ENCODE measurements at regions not wholly inside any gene's neighbourhood (a gene's known extent, or its start where the extent isn't known, plus 50 kb on each side); places are given as distances from the start of the nearest gene placed in this dataset.
"Not testable (repeated sequence)": the region's sequence is repeated elsewhere in the genome, so short reads cannot be mapped to it uniquely, and the experiment has no call there.

GRCh38 chrX:1006156-1006730 is 206.2 kb downstream of the CRLF2 start:
- DNase-seq (ENCODE audit: low spot score) (no peak), ATAC-seq (no peak)
- Mint-ChIP-seq H3K4me3 (no peak overlapping the region), H3K27me3 (no peaks in the 10 kb centered on the region), H3K36me3 (no peaks in the 10 kb centered on the region), H3K27ac (no peak overlapping the region), H3K9me3 (no peaks in the 10 kb centered on the region), H3K4me1 (ENCODE audit: low read depth in 2 of 2) (no peaks in the 10 kb centered on the region)

- no peaks in the 10 kb centered on the region for H3K9me3 Mint-ChIP-seq
- no peak for ATAC-seq
- no peak overlapping the region for H3K27ac Mint-ChIP-seq
- H3K4me3 Mint-ChIP-seq: no peak overlapping the region
- no peaks in the 10 kb centered on the region for H3K27me3 Mint-ChIP-seq
- no peaks in the 10 kb centered on the region for H3K4me1 Mint-ChIP-seq (ENCODE audit: low read depth in 2 of 2)
- DNase-seq (ENCODE audit: low spot score): no peak
- H3K36me3 Mint-ChIP-seq: no peaks in the 10 kb centered on the region
Measured at GRCh38 chrX:1002611-1003010, 209.8 kb downstream of the CRLF2 start.

- Mint-ChIP-seq H3K27me3 (no peaks in the 10 kb centered on the region), H3K4me3 (no peak overlapping the region), H3K9me3 (no peaks in the 10 kb centered on the region), H3K27ac (no peak overlapping the region), H3K36me3 (no peaks in the 10 kb centered on the region), H3K4me1 (ENCODE audit: low read depth in 2 of 2) (no peaks in the 10 kb centered on the region)
- DNase-seq (ENCODE audit: low spot score) (no peak), ATAC-seq (no peak)
Measured at GRCh38 chrX:997631-998137, 214.8 kb downstream of the CRLF2 start.

- H3K4me3 Mint-ChIP-seq: no peak overlapping the region
- peaks cover 11% of the 10 kb centered on the region for H3K36me3 Mint-ChIP-seq
- H3K9me3 Mint-ChIP-seq: peaks cover 12% of the 10 kb centered on the region
- H3K4me1 Mint-ChIP-seq (ENCODE audit: low read depth in 2 of 2): peaks cover 10% of the 10 kb centered on the region in 2 donors
- no peak for DNase-seq (ENCODE audit: low spot score)
- no peak for ATAC-seq
- H3K27ac Mint-ChIP-seq: no peak overlapping the region
- H3K27me3 Mint-ChIP-seq: no peaks in the 10 kb centered on the region
Measured at GRCh38 chrX:994780-995179, 217.7 kb downstream of the CRLF2 start.

GRCh38 chrX:989959-990510 is 222.4 kb downstream of the CRLF2 start:
- Mint-ChIP-seq H3K9me3 (peaks cover 12% of the 10 kb centered on the region), H3K27ac (peak overlapping the region in 1 of 2 donors; percentile 63), H3K36me3 (peaks cover 11% of the 10 kb centered on the region), H3K4me1 (ENCODE audit: low read depth in 2 of 2) (peaks cover 10 to 12% of the 10 kb centered on the region in 2 donors), H3K4me3 (peak overlapping the region; percentile 34), H3K27me3 (peaks cover 0 to 3% of the 10 kb centered on the region in 2 donors)
- ATAC-seq: peak; percentile 70 to 96
- peak; percentile 81 for DNase-seq (ENCODE audit: low spot score)

GRCh38 chrX:988530-988929 is 223.9 kb downstream of the CRLF2 start:
- ATAC-seq; DNase-seq (ENCODE audit: low spot score); H3K27ac Mint-ChIP-seq; H3K4me3 Mint-ChIP-seq: not testable (repeated sequence)
- Mint-ChIP-seq H3K4me1 (ENCODE audit: low read depth in 2 of 2) (peaks cover 10 to 12% of the 10 kb centered on the region in 2 donors), H3K9me3 (peaks cover 12% of the 10 kb centered on the region), H3K36me3 (peaks cover 11% of the 10 kb centered on the region), H3K27me3 (peaks cover 0 to 10% of the 10 kb centered on the region in 2 donors)

- H3K27me3 Mint-ChIP-seq: peaks cover 16 to 33% of the 10 kb centered on the region in 2 donors
- DNase-seq (ENCODE audit: low spot score) (no peak), ATAC-seq (no peak)
- H3K9me3 Mint-ChIP-seq: peaks cover 3% of the 10 kb centered on the region
- H3K36me3 Mint-ChIP-seq: no peaks in the 10 kb centered on the region
- H3K27ac Mint-ChIP-seq: no peak overlapping the region
- H3K4me1 Mint-ChIP-seq (ENCODE audit: low read depth in 2 of 2): peaks cover 0 to 3% of the 10 kb centered on the region in 2 donors
- no peak overlapping the region for H3K4me3 Mint-ChIP-seq
Measured at GRCh38 chrX:981791-982626, 230.4 kb downstream of the CRLF2 start.

- Mint-ChIP-seq H3K27ac (no peak overlapping the region), H3K27me3 (peaks cover 16 to 30% of the 10 kb centered on the region in 2 donors), H3K4me1 (ENCODE audit: low read depth in 2 of 2) (peaks cover 0 to 3% of the 10 kb centered on the region in 2 donors), H3K36me3 (no peaks in the 10 kb centered on the region), H3K4me3 (no peak overlapping the region), H3K9me3 (peaks cover 10% of the 10 kb centered on the region)
- ATAC-seq (no peak), DNase-seq (ENCODE audit: low spot score) (no peak)
Measured at GRCh38 chrX:980587-981235, 231.7 kb downstream of the CRLF2 start.

- not testable (repeated sequence) for DNase-seq (ENCODE audit: low spot score)
- peaks cover 10% of the 10 kb centered on the region for H3K9me3 Mint-ChIP-seq
Measured at GRCh38 chrX:979127-979526, 233.3 kb downstream of the CRLF2 start.

GRCh38 chrX:973010-973632 is 239.3 kb downstream of the CRLF2 start:
- Mint-ChIP-seq H3K9me3 (peaks cover 10% of the 10 kb centered on the region), H3K27me3 (peaks cover 0 to 4% of the 10 kb centered on the region in 2 donors), H3K4me1 (ENCODE audit: low read depth in 2 of 2) (no peaks in the 10 kb centered on the region), H3K27ac (no peak overlapping the region), H3K4me3 (no peak overlapping the region), H3K36me3 (no peaks in the 10 kb centered on the region)
- ATAC-seq (no peak), DNase-seq (ENCODE audit: low spot score) (no peak)

More at GRCh38 chrX:979127-979526, 233.3 kb downstream of the CRLF2 start:
- ATAC-seq; H3K27ac Mint-ChIP-seq; H3K36me3 Mint-ChIP-seq; H3K4me3 Mint-ChIP-seq; H3K4me1 Mint-ChIP-seq (ENCODE audit: low read depth in 2 of 2): not testable (repeated sequence)
- peaks cover 16 to 29% of the 10 kb centered on the region in 2 donors for H3K27me3 Mint-ChIP-seq

GRCh38 chrX:968148-968965 is 244.1 kb downstream of the CRLF2 start:
- H3K27me3 Mint-ChIP-seq: no peaks in the 10 kb centered on the region
- DNase-seq (ENCODE audit: low spot score) (no peak), ATAC-seq (no peak)
- no peak overlapping the region for H3K4me3 Mint-ChIP-seq
- no peaks in the 10 kb centered on the region for H3K36me3 Mint-ChIP-seq
- no peaks in the 10 kb centered on the region for H3K9me3 Mint-ChIP-seq
- no peak overlapping the region for H3K27ac Mint-ChIP-seq
- H3K4me1 Mint-ChIP-seq (ENCODE audit: low read depth in 2 of 2): peaks cover 7 to 8% of the 10 kb centered on the region in 2 donors

GRCh38 chrX:966396-967070 is 245.9 kb downstream of the CRLF2 start:
- Mint-ChIP-seq H3K4me1 (ENCODE audit: low read depth in 2 of 2) (peaks cover 7 to 8% of the 10 kb centered on the region in 2 donors), H3K9me3 (no peaks in the 10 kb centered on the region), H3K27me3 (no peaks in the 10 kb centered on the region), H3K27ac (no peak overlapping the region), H3K36me3 (no peaks in the 10 kb centered on the region), H3K4me3 (no peak overlapping the region)
- ATAC-seq (peak in 1 of 2 donors; percentile 20), DNase-seq (ENCODE audit: low spot score) (no peak)

Data from natural killer cell treated with Interleukin-12 subunit alpha and Interleukin-12 subunit beta and Interleukin-15 and Interleukin-18, amount 100 ng/mL, for 72 hours (primary cell).